ENCODE measurements at regions not wholly inside any gene's neighbourhood (a gene's known extent, or its start where the extent isn't known, plus 50 kb on each side); places are given as distances from the start of the nearest gene placed in this dataset.
"Not testable (repeated sequence)": the region's sequence is repeated elsewhere in the genome, so short reads cannot be mapped to it uniquely, and the experiment has no call there.

GRCh38 chr3:128548426-128549282 lies 55.7 kb upstream of the GATA2 start:
- DNase-seq: peak; percentile 78

- DNase-seq: no peak
Measured at GRCh38 chr3:128548021-128548420, 55.0 kb upstream of the GATA2 start.

GRCh38 chr3:128547368-128547987 lies 54.5 kb upstream of the GATA2 start:
- DNase-seq: peak; percentile 45

- DNase-seq: peak; percentile 28
Measured at GRCh38 chr3:128546646-128547045, 53.6 kb upstream of the GATA2 start.

GRCh38 chr3:128545120-128545752 lies 52.2 kb upstream of the GATA2 start:
- no peak for DNase-seq

- DNase-seq: no peak
Measured at GRCh38 chr3:128544190-128544589, 51.2 kb upstream of the GATA2 start.

GRCh38 chr3:128543570-128544174 lies 50.7 kb upstream of the GATA2 start:
- not testable (repeated sequence) for DNase-seq

Data from hematopoietic multipotent progenitor cell treated with erythropoietin and hydrocortisone succinate and interleukin-3 and kit ligand, for 4 days (in vitro differentiated cells).